GM06990 (cell line): ENCODE measurements at regions not wholly inside any gene's neighbourhood (a gene's known extent, or its start where the extent isn't known, plus 50 kb on each side); places are given as distances from the start of the nearest gene placed in this dataset.

Experiments
- DNase-seq: peaks from one replicate; pipeline ENCODE4 v3.0.0-alpha.2; 2011; ENCODE audit not compliant: insufficient read length; ENCODE audit errors: extremely low read depth
- H3K27me3 ChIP-seq: replicated peaks from 2 replicates; pipeline ENCODE4 v1.6.0; 2011; ENCODE audit warnings: low read length; ENCODE audit not compliant: control insufficient read depth, insufficient read depth
- H3K36me3 ChIP-seq: 2 replicates; pipeline ENCODE4 v1.5.1; 2011; ENCODE audit warnings: low read length; ENCODE audit not compliant: control insufficient read depth, insufficient read depth
- H3K4me3 ChIP-seq: replicated peaks from 2 replicates; pipeline ENCODE4 v1.5.1; 2011; ENCODE audit warnings: low read depth, mild to moderate bottlenecking, control low read depth, low read length
- TF ChIP-seq, protein P1 (sequence below): IDR thresholded peaks from 2 replicates; pipeline ENCODE4 v1.5.1; 2011; ENCODE audit warnings: low read length, control low read depth, mild to moderate bottlenecking, inconsistent platforms; ENCODE audit not compliant: insufficient read depth, poor library complexity, severe bottlenecking

DNA sequence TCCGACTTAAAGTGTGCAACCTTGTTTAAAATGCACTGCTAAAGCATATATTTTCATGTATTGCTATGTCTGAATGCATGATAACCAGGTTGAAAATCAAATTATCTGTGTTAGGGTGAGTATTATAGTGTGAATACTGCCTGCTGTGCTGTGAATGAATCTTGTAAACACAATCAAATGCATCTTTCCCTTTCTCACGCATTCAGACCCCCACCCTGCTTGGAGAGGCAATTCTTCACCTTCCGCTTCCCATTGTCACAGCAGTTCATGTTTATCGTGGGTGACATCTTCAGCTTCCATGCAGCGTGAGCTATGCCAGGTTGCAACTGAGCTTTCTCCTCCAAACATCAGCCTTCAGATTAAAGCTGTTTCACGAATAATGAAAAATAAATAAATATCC, 418.0 kb downstream of the MEIS1 start:
- Histone ChIP-seq H3K36me3 (no peaks in the 10 kb centered on the region), H3K27me3 (no peaks in the 10 kb centered on the region; the same call in 1 of the 2 replicates), H3K4me3 (no peak overlapping the region)
- no peak for DNase-seq
- TF ChIP-seq, protein P1, sequence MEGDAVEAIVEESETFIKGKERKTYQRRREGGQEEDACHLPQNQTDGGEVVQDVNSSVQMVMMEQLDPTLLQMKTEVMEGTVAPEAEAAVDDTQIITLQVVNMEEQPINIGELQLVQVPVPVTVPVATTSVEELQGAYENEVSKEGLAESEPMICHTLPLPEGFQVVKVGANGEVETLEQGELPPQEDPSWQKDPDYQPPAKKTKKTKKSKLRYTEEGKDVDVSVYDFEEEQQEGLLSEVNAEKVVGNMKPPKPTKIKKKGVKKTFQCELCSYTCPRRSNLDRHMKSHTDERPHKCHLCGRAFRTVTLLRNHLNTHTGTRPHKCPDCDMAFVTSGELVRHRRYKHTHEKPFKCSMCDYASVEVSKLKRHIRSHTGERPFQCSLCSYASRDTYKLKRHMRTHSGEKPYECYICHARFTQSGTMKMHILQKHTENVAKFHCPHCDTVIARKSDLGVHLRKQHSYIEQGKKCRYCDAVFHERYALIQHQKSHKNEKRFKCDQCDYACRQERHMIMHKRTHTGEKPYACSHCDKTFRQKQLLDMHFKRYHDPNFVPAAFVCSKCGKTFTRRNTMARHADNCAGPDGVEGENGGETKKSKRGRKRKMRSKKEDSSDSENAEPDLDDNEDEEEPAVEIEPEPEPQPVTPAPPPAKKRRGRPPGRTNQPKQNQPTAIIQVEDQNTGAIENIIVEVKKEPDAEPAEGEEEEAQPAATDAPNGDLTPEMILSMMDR, result no peak

DNA sequence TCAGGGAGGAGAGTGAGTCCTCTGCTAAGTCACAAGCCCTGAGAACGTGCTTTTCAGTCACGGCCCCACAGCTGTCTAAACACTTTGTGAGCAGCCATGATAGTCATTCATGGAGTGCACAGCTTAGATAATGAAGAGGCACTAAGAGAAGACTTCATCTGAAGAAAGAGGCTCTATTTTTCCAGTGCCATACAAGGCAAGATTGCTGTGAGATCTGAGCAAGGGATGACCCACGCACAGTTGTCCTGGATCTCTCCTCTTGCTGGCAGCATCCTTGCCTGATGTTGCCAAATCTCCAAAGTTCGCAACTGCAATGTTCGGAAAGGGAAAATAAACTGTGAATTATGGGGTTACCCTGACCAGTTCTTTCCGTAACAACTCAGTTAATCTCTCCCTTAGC, 418.7 kb downstream of the MEIS1 start:
- DNase-seq, result no peak
- no peaks in the 10 kb centered on the region; the same call in 1 of the 2 replicates for H3K27me3 ChIP-seq
- TF ChIP-seq, protein P1, result no peak

DNA sequence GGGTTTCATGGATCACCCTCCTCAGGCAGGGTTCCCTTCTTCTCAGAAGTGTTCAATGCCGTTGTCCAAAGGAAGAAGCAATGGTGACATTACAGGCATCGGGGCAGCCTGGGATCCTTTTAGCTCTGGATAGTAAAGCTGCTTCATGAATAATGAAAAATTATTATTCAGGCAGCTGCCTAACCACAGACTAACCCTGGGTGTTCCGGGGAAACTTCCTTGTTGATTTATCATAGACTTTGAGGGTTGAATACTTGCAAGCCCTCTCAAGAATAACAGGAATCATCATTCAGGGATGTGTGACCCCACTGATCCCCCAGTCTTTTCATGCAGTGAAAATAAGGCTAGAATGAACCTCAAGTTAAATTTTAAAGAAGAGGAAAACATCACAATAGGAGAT, 419.4 kb downstream of the MEIS1 start:
- Histone ChIP-seq H3K36me3 (no peaks in the 10 kb centered on the region), H3K27me3 (no peaks in the 10 kb centered on the region; the same call in 1 of the 2 replicates), H3K4me3 (no peak overlapping the region)
- DNase-seq, result no peak
- TF ChIP-seq, protein P1, result no peak

More for the DNA sequence above, 418.7 kb downstream of the MEIS1 start:
- Histone ChIP-seq H3K4me3 (no peak overlapping the region), H3K36me3 (no peaks in the 10 kb centered on the region)

DNA sequence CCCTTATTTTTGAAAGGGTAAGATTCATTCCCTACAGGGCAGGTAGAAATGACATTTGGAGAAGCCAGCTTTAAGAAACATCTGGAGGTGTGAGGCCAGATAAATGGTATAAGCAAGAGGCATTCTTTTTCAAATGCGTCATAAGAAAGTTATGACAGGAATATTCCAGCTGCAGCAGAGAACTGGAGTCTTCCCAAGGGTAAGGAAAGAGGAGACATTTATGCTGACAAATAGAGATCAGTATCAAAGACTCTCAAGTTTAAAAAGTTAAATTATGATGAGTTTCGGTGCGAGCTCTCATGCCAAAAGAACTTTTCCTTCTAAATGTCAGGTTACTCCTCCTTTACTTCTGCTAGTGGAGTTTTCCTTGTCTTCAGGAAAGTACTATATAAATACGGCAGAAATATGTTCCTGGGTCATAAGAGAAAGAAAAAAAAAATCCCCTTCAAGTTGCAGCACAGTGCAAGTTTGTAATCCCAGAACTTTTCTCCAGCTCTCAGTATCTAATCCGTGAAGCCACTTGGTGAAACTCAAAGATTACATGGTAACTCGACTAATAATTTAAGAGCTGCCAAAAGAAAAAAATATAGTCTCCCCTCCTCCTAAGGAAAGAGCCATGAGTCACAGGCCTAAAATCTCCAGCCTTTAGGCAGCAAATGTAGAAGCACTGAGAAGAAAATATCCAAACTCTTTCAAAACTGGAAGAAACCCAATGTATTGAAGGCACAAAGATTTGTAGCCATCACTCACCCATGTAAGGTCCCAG, 428.1 kb downstream of the MEIS1 start:
- H3K27me3 ChIP-seq, result no peaks in the 10 kb centered on the region
- TF ChIP-seq, protein P1, result no peak
- no peak for DNase-seq
- no peak overlapping the region for H3K4me3 ChIP-seq
- H3K36me3 ChIP-seq, result no peaks in the 10 kb centered on the region

DNA sequence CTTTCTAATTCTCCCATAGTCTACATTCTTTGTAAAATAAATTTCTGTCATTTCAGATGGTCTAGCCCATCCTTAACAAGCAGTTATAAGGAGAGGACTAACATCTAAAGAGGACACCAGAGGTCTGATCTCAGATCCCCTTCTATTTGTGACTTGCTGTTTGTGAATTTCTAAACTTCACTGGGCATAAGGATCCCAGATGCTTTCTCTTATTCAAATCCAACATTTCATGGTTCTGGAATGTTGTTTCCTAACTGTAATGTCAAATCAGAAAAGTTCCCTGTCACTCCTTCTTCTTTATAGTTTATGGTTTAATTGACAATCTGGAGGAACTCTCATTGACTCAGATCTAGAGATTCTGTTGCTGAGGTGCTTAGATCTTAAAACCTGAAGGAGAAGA, 430.2 kb downstream of the MEIS1 start:
- no peaks in the 10 kb centered on the region for H3K36me3 ChIP-seq
- no peaks in the 10 kb centered on the region for H3K27me3 ChIP-seq
- TF ChIP-seq, protein P1, result no peak
- H3K4me3 ChIP-seq, result no peak overlapping the region
- DNase-seq, result no peak
